Esophagus muscularis mucosa (tissue), 3 donors: ENCODE measurements at regions not wholly inside any gene's neighbourhood (a gene's known extent, or its start where the extent isn't known, plus 50 kb on each side); places are given as distances from the start of the nearest gene placed in this dataset.

ENCODE experiments used
- CTCF ChIP-seq, 3 experiments: fragments of 200-600 bp in 2 of 3; fragments of 450-650 bp in 1 of 3; sonication (generic) in 2 of 3; IDR thresholded peaks; one replicate each; pipeline ENCODE4 v1.5.1; 2017 to 2019; ENCODE audit warnings: antibody characterized with exemption in 3 of 3, mild to moderate bottlenecking in 2 of 3, moderate library complexity in 1 of 3
- POLR2A ChIP-seq: fragments of 450-650 bp; IDR thresholded peaks from one replicate; pipeline ENCODE4 v1.6.1; 2017; ENCODE audit warnings: antibody characterized with exemption, moderate library complexity, mild to moderate bottlenecking, low read depth
- POLR2AphosphoS5 ChIP-seq, 2 donors: sonication (generic); formaldehyde crosslinking; IDR thresholded peaks; one replicate each; pipeline ENCODE4 v1.6.1; 2017; ENCODE audit warnings: antibody characterized with exemption in 2 of 2

- no peak for TF ChIP-seq POLR2A
- TF ChIP-seq CTCF (IDR thresholded peaks at IDR 0.05) = no peak
- no peak for TF ChIP-seq POLR2AphosphoS5 (IDR thresholded peaks at IDR 0.05)
Observed at GRCh38 chr2:55761024-55761423, 67.4 kb upstream of the PNPT1 start.
